Liver (tissue), 8 donors: ENCODE measurements at regions not wholly inside any gene's neighbourhood (a gene's known extent, or its start where the extent isn't known, plus 50 kb on each side); places are given as distances from the start of the nearest gene placed in this dataset.

Experiments used
- DNase-seq: peaks from one replicate; pipeline ENCODE4 v3.0.0-alpha.2; 2017; ENCODE audit warnings: low spot score
- H3K27ac ChIP-seq, 2 donors: one replicate each; pipeline ENCODE4 v1.7.0; 2013; ENCODE audit warnings: inconsistent platforms in 2 of 2, low read length in 2 of 2, control low read depth in 1 of 2, low read depth in 1 of 2, mild to moderate bottlenecking in 1 of 2
- H3K27me3 ChIP-seq, 4 donors: one replicate each; pipeline versions ENCODE4 v1.6.1 to v1.7.0; 2013; ENCODE audit warnings: low read length in 3 of 4, inconsistent platforms in 1 of 4, mild to moderate bottlenecking in 1 of 4, moderate library complexity in 1 of 4; ENCODE audit not compliant: control insufficient read depth in 4 of 4, insufficient read depth in 4 of 4
- H3K36me3 ChIP-seq, 4 donors: one replicate each; pipeline versions ENCODE4 v1.6.1 to v1.7.0; 2013; ENCODE audit warnings: low read length in 3 of 4, mild to moderate bottlenecking in 3 of 4, low read depth in 1 of 4, moderate library complexity in 1 of 4; ENCODE audit not compliant: control insufficient read depth in 4 of 4, insufficient read depth in 3 of 4
- H3K4me1 ChIP-seq, 4 donors: one replicate each; pipeline versions ENCODE4 v1.6.1 to v1.7.0; 2013; ENCODE audit warnings: low read length in 3 of 4, mild to moderate bottlenecking in 3 of 4, moderate library complexity in 1 of 4; ENCODE audit not compliant: control insufficient read depth in 4 of 4, insufficient read depth in 4 of 4
- H3K4me3 ChIP-seq, 3 donors: one replicate each; pipeline versions ENCODE4 v1.6.1 to v1.7.0; 2013; ENCODE audit warnings: low read length in 3 of 3, control low read depth in 1 of 3, low read depth in 1 of 3, mild to moderate bottlenecking in 1 of 3
- H3K9ac ChIP-seq, 2 donors: one replicate each; pipeline ENCODE4 v1.7.0; 2013; ENCODE audit warnings: low read length in 2 of 2, mild to moderate bottlenecking in 2 of 2, moderate library complexity in 2 of 2, control low read depth in 1 of 2, low read depth in 1 of 2
- H3K9me3 ChIP-seq, 4 donors: one replicate each; pipeline versions ENCODE4 v1.6.1 to v1.7.0; 2013; ENCODE audit warnings: low read length in 3 of 4; ENCODE audit not compliant: control insufficient read depth in 4 of 4
- EGR1 ChIP-seq, 2 donors: IDR thresholded peaks; 2 replicates each; pipeline ENCODE4 v1.6.1; 2016 to 2018; ENCODE audit warnings: antibody characterized with exemption in 2 of 2, low read depth in 2 of 2
- FOXA1 ChIP-seq: IDR thresholded peaks from 2 replicates; pipeline ENCODE4 v1.6.1; 2016; ENCODE audit warnings: antibody characterized with exemption
- FOXA2 ChIP-seq: IDR thresholded peaks from 2 replicates; pipeline ENCODE4 v1.6.1; 2016; ENCODE audit warnings: antibody characterized with exemption
- GABPA ChIP-seq, 2 donors: IDR thresholded peaks in 1 of 2; conservative IDR thresholded peaks in 1 of 2; 2 replicates each; pipeline ENCODE4 v1.6.1; 2016; ENCODE audit warnings: antibody characterized with exemption in 2 of 2, mild to moderate bottlenecking in 1 of 2, moderate library complexity in 1 of 2
- JUND ChIP-seq, 2 donors: IDR thresholded peaks; 2 replicates each; pipeline ENCODE4 v1.6.1; 2016; ENCODE audit warnings: antibody characterized with exemption in 2 of 2
- RAD21 ChIP-seq, 2 donors: IDR thresholded peaks; 2 replicates each; pipeline ENCODE4 v1.6.1; 2016; ENCODE audit warnings: antibody characterized with exemption in 2 of 2, mild to moderate bottlenecking in 2 of 2
- RXRA ChIP-seq, 2 donors: IDR thresholded peaks; 2 replicates each; pipeline ENCODE4 v1.6.1; 2017 to 2018; ENCODE audit warnings: antibody characterized with exemption in 2 of 2, mild to moderate bottlenecking in 1 of 2
- SP1 ChIP-seq: IDR thresholded peaks from 2 replicates; pipeline ENCODE4 v1.6.1; 2018; ENCODE audit warnings: antibody characterized with exemption, mild to moderate bottlenecking
- TAF1 ChIP-seq: conservative IDR thresholded peaks from 2 replicates; pipeline ENCODE4 v1.6.1; 2016; ENCODE audit warnings: antibody characterized with exemption, mild to moderate bottlenecking
- YY1 ChIP-seq: IDR thresholded peaks from 2 replicates; pipeline ENCODE4 v1.6.1; 2016; ENCODE audit warnings: antibody characterized with exemption, mild to moderate bottlenecking
- WGBS: extraction: QIAGEN DNeasy Blood & Tissue Kit; methylation state at CpG from one replicate; pipeline ENCODE4 v1.1.7; 2013; 5-methylcytosine and 5-hydroxymethylcytosine counted together
- TF ChIP-seq, protein P1 (sequence below): IDR thresholded peaks from 2 replicates; pipeline ENCODE4 v1.6.1; 2016; ENCODE audit warnings: antibody characterized with exemption
- TF ChIP-seq, protein P2 (sequence below): IDR thresholded peaks from 2 replicates; pipeline ENCODE4 v1.6.1; 2016; ENCODE audit warnings: antibody characterized with exemption, mild to moderate bottlenecking
- TF ChIP-seq, protein P3 (sequence below): IDR thresholded peaks from 2 replicates; pipeline ENCODE4 v1.6.1; 2016; ENCODE audit warnings: antibody characterized with exemption
- TF ChIP-seq, protein P4 (sequence below): fragments of 150-350 bp; IDR thresholded peaks from 2 replicates; pipeline ENCODE4 v1.5.1; 2017; ENCODE audit warnings: improper control_type of control experiment, low read depth, low read length; ENCODE audit not compliant: missing input control
- TF ChIP-seq, protein P5 (sequence below): IDR thresholded peaks from 2 replicates; pipeline ENCODE4 v1.6.1; 2016; ENCODE audit warnings: antibody characterized with exemption
- donor health status: healthy.
- donor health status: healthy.
- donor health status: healthy.
- donor health status: healthy.
- donor health status: healthy.

DNA sequence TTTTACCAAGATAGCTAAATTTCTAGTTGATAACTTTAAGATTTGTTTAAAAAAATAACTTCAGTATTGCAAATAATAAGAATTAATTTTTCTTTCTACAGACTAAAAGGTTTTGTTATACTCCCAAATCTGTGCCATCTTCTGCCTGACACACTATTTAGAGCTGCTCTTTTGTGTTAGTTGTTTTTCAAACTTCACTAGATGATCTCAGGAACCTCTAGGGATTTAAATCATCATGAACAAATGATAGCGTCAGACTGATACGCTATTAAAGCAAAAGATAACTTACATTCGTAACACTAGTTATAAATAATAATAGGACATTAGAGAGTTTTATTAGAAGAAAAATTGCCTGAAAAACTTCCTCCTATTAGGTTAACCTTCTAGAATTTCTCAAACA is 243.1 kb upstream of the CXADR start:
- TF ChIP-seq, protein P1, sequence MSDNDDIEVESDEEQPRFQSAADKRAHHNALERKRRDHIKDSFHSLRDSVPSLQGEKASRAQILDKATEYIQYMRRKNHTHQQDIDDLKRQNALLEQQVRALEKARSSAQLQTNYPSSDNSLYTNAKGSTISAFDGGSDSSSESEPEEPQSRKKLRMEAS: no peak
- TF ChIP-seq GABPA (IDR thresholded peaks at IDR 0.05 in 1 of 2, conservative IDR thresholded peaks at IDR 0.05 in 1 of 2) (no peak), RXRA (IDR thresholded peaks at IDR 0.05) (no peak), FOXA1 (no peak), RAD21 (IDR thresholded peaks at IDR 0.05) (no peak), SP1 (no peak), YY1 (no peak), EGR1 (IDR thresholded peaks at IDR 0.05; ENCODE audit: low read depth in 2 of 2) (no peak), FOXA2 (no peak), TAF1 (no peak), JUND (IDR thresholded peaks at IDR 0.05) (no peak)
- TF ChIP-seq, protein P2, sequence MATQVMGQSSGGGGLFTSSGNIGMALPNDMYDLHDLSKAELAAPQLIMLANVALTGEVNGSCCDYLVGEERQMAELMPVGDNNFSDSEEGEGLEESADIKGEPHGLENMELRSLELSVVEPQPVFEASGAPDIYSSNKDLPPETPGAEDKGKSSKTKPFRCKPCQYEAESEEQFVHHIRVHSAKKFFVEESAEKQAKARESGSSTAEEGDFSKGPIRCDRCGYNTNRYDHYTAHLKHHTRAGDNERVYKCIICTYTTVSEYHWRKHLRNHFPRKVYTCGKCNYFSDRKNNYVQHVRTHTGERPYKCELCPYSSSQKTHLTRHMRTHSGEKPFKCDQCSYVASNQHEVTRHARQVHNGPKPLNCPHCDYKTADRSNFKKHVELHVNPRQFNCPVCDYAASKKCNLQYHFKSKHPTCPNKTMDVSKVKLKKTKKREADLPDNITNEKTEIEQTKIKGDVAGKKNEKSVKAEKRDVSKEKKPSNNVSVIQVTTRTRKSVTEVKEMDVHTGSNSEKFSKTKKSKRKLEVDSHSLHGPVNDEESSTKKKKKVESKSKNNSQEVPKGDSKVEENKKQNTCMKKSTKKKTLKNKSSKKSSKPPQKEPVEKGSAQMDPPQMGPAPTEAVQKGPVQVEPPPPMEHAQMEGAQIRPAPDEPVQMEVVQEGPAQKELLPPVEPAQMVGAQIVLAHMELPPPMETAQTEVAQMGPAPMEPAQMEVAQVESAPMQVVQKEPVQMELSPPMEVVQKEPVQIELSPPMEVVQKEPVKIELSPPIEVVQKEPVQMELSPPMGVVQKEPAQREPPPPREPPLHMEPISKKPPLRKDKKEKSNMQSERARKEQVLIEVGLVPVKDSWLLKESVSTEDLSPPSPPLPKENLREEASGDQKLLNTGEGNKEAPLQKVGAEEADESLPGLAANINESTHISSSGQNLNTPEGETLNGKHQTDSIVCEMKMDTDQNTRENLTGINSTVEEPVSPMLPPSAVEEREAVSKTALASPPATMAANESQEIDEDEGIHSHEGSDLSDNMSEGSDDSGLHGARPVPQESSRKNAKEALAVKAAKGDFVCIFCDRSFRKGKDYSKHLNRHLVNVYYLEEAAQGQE: no peak
- TF ChIP-seq, protein P3, sequence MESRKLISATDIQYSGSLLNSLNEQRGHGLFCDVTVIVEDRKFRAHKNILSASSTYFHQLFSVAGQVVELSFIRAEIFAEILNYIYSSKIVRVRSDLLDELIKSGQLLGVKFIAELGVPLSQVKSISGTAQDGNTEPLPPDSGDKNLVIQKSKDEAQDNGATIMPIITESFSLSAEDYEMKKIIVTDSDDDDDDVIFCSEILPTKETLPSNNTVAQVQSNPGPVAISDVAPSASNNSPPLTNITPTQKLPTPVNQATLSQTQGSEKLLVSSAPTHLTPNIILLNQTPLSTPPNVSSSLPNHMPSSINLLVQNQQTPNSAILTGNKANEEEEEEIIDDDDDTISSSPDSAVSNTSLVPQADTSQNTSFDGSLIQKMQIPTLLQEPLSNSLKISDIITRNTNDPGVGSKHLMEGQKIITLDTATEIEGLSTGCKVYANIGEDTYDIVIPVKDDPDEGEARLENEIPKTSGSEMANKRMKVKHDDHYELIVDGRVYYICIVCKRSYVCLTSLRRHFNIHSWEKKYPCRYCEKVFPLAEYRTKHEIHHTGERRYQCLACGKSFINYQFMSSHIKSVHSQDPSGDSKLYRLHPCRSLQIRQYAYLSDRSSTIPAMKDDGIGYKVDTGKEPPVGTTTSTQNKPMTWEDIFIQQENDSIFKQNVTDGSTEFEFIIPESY: no peak
- TF ChIP-seq, protein P4, sequence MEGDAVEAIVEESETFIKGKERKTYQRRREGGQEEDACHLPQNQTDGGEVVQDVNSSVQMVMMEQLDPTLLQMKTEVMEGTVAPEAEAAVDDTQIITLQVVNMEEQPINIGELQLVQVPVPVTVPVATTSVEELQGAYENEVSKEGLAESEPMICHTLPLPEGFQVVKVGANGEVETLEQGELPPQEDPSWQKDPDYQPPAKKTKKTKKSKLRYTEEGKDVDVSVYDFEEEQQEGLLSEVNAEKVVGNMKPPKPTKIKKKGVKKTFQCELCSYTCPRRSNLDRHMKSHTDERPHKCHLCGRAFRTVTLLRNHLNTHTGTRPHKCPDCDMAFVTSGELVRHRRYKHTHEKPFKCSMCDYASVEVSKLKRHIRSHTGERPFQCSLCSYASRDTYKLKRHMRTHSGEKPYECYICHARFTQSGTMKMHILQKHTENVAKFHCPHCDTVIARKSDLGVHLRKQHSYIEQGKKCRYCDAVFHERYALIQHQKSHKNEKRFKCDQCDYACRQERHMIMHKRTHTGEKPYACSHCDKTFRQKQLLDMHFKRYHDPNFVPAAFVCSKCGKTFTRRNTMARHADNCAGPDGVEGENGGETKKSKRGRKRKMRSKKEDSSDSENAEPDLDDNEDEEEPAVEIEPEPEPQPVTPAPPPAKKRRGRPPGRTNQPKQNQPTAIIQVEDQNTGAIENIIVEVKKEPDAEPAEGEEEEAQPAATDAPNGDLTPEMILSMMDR: no peak
- TF ChIP-seq, protein P5, sequence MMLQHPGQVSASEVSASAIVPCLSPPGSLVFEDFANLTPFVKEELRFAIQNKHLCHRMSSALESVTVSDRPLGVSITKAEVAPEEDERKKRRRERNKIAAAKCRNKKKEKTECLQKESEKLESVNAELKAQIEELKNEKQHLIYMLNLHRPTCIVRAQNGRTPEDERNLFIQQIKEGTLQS: no peak
- H3K4me1 ChIP-seq: no peaks in the 10 kb centered on the region
- no peak overlapping the region for H3K9ac ChIP-seq
- H3K4me3 ChIP-seq: no peak overlapping the region
- H3K9me3 ChIP-seq: no peaks in the 10 kb centered on the region
- WGBS: 80% methylated on average over 3 of the region's 3 CpGs
- DNase-seq: no peak
- H3K36me3 ChIP-seq: no peaks in the 10 kb centered on the region
- no peak overlapping the region for H3K27ac ChIP-seq
- peaks cover 0 to 2% (median 0%) of the 10 kb centered on the region in 4 donors for H3K27me3 ChIP-seq

DNA sequence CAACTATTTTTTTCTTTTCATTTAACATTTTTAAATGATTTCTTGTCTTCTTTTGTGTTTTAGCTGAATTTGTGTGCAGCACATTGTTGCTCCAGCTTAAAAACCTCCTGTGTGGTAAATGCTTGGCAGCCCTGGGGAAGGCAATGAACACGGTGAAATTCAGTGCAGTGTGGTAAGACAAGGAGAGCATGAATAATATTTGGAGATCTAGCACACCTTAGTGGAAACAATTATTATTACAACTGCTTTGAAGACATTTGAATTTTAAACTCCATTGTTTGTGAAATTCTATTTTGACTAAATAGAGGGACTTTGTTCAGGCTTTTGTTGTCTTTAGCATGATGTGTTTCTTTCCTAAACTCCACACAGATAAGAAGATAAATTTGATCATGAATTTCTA is 242.6 kb upstream of the CXADR start:
- TF ChIP-seq, protein P4: peak; percentile 48
- TF ChIP-seq EGR1 (IDR thresholded peaks at IDR 0.05; ENCODE audit: low read depth in 2 of 2) (no peak), RAD21 (IDR thresholded peaks at IDR 0.05) (peak; percentile 76 to 78)
- no peaks in the 10 kb centered on the region for H3K9me3 ChIP-seq
- H3K27ac ChIP-seq: no peak overlapping the region
- DNase-seq: no peak
- no peak overlapping the region for H3K9ac ChIP-seq
- 1% methylated on average over 1 of the region's 1 CpG for WGBS
- no peaks in the 10 kb centered on the region for H3K36me3 ChIP-seq
- H3K4me3 ChIP-seq: no peak overlapping the region
- no peaks in the 10 kb centered on the region for H3K4me1 ChIP-seq
- H3K27me3 ChIP-seq: peaks cover 0 to 2% (median 0%) of the 10 kb centered on the region in 4 donors
